Inflammatory macrophage (primary cell): ENCODE measurements at regions not wholly inside any gene's neighbourhood (a gene's known extent, or its start where the extent isn't known, plus 50 kb on each side); places are given as distances from the start of the nearest gene placed in this dataset.
A peak's percentile ranks its signal among the peaks of the same experiment; 100 is the strongest.

Experiments
- DNase-seq, 2 donors: peaks; one replicate each; pipeline ENCODE4 v3.0.0-alpha.2; 2020 to 2022

- no peak for DNase-seq
Observed at GRCh38 chr2:46829231-46829995, 86.2 kb downstream of the MCFD2 start.

- DNase-seq = no peak
Observed at GRCh38 chr2:46828491-46829230, 86.9 kb downstream of the MCFD2 start.

GRCh38 chr2:46828135-46828438, 87.5 kb downstream of the MCFD2 start:
- no peak for DNase-seq

- no peak for DNase-seq
Observed at GRCh38 chr2:46827274-46828134, 88.1 kb downstream of the MCFD2 start.

GRCh38 chr2:46826569-46827245, 88.9 kb downstream of the MCFD2 start:
- no peak for DNase-seq

GRCh38 chr2:46825939-46826568, 89.6 kb downstream of the MCFD2 start:
- no peak for DNase-seq

- DNase-seq = no peak
Observed at GRCh38 chr2:46825231-46825938, 90.2 kb downstream of the MCFD2 start.

- DNase-seq = no peak
Observed at GRCh38 chr2:46824611-46825010, 91.0 kb downstream of the MCFD2 start.

GRCh38 chr2:46821600-46821999, 94.0 kb downstream of the MCFD2 start:
- no peak for DNase-seq

- no peak for DNase-seq
Observed at GRCh38 chr2:46818819-46819218, 96.8 kb downstream of the MCFD2 start.

- DNase-seq = no peak
Observed at GRCh38 chr2:46818141-46818621, 97.4 kb downstream of the MCFD2 start.

- DNase-seq = no peak
Observed at GRCh38 chr2:46816846-46817726, 98.5 kb downstream of the MCFD2 start.

GRCh38 chr2:46816151-46816845, 99.3 kb downstream of the MCFD2 start:
- DNase-seq = no peak

- DNase-seq = peak; percentile 46 to 66
Observed at GRCh38 chr2:46815121-46815802, 100.3 kb downstream of the MCFD2 start.

GRCh38 chr2:46814160-46814961, 101.2 kb downstream of the MCFD2 start:
- DNase-seq = peak; percentile 56 to 84

GRCh38 chr2:46813680-46814079, 101.9 kb downstream of the MCFD2 start:
- no peak for DNase-seq

- no peak for DNase-seq
Observed at GRCh38 chr2:46813020-46813415, 102.6 kb downstream of the MCFD2 start.
